Esophagus squamous epithelium (tissue), 5 donors: ENCODE measurements at regions not wholly inside any gene's neighbourhood (a gene's known extent, or its start where the extent isn't known, plus 50 kb on each side); places are given as distances from the start of the nearest gene placed in this dataset.

Experiments
- DNase-seq: peaks from one replicate; lab custom pipeline; 2025; lab: John Stamatoyannopoulos, UW
- H3K27ac ChIP-seq, 4 donors: fragments of 200-600 bp; sonication (generic); one replicate each; pipeline ENCODE4 v1.5.1; 2016 to 2019; ENCODE audit warnings: mild to moderate bottlenecking in 1 of 4
- H3K27me3 ChIP-seq, 4 donors: fragments of 200-600 bp; sonication (generic); 1 replicate in 3 of 4; 2 replicates in 1 of 4; pipeline versions ENCODE4 v1.5.1 to v1.6.0; 2017 to 2021; ENCODE audit warnings: antibody characterized with exemption in 1 of 4
- H3K36me3 ChIP-seq, 3 donors: fragments of 200-600 bp; sonication (generic); one replicate each; pipeline ENCODE4 v1.5.1; 2016 to 2019
- H3K4me1 ChIP-seq, 3 donors: fragments of 200-600 bp; sonication (generic); one replicate each; pipeline ENCODE4 v1.5.1; 2017 to 2019
- H3K4me3 ChIP-seq, 4 donors: fragments of 200-600 bp; sonication (generic); 1 replicate in 3 of 4; 2 replicates in 1 of 4; pipeline ENCODE4 v1.5.1; 2016 to 2019; ENCODE audit warnings: mild to moderate bottlenecking in 2 of 4, moderate library complexity in 1 of 4
- H3K9me3 ChIP-seq, 3 donors: fragments of 200-600 bp; sonication (generic); one replicate each; pipeline ENCODE4 v1.5.1; 2016 to 2019
- POLR2A ChIP-seq, 4 donors: fragments of 450-650 bp; IDR thresholded peaks; one replicate each; pipeline ENCODE4 v1.6.1; 2017; ENCODE audit warnings: antibody characterized with exemption in 4 of 4, mild to moderate bottlenecking in 4 of 4, moderate library complexity in 3 of 4
- WGBS, 2 donors: methylation state at CpG; one replicate each; pipeline ENCODE4 v1.1.5; 2018; 5-methylcytosine and 5-hydroxymethylcytosine counted together
- intact Hi-C: fragments of 100-400 bp; cut with DNase I; formaldehyde crosslinking; loops from one replicate; pipeline ENCODE4 v1.15.0; 2022
- TF ChIP-seq, protein P1 (sequence below), 6 experiments: fragments of 450-650 bp in 4 of 6; fragments of 200-600 bp in 2 of 6; sonication (generic) in 2 of 6; IDR thresholded peaks; one replicate each; pipeline ENCODE4 v1.5.1; 2016 to 2019; ENCODE audit warnings: antibody characterized with exemption in 6 of 6, mild to moderate bottlenecking in 4 of 6, moderate library complexity in 4 of 6
- donor health status: DM: yes; HTN: yes; CAD: no.

DNA sequence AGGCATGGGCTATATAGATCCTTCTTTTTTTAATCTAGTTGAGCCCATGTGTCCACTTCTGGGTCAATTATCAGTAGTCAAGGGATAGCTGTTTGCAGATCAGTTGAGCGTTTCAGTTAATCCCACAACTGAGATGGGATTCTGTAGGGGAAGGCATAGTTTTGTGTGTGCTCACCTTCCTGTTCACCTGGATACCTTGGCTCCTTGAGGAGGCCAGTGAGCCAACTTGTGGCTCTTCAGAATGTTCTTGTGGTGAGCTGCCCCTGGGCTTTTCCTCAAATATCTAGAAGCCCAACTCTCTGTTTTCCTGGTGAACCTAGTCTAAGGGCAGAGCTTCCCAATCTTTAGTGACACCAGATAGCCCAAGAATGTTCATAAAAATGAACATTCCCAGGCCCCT lies 302.9 kb upstream of the TBX3 start:
- intact Hi-C loops, result no loop called here
- H3K36me3 ChIP-seq, result no peaks in the 10 kb centered on the region
- TF ChIP-seq POLR2A (IDR thresholded peaks at IDR 0.05), result no peak
- TF ChIP-seq, protein P1, sequence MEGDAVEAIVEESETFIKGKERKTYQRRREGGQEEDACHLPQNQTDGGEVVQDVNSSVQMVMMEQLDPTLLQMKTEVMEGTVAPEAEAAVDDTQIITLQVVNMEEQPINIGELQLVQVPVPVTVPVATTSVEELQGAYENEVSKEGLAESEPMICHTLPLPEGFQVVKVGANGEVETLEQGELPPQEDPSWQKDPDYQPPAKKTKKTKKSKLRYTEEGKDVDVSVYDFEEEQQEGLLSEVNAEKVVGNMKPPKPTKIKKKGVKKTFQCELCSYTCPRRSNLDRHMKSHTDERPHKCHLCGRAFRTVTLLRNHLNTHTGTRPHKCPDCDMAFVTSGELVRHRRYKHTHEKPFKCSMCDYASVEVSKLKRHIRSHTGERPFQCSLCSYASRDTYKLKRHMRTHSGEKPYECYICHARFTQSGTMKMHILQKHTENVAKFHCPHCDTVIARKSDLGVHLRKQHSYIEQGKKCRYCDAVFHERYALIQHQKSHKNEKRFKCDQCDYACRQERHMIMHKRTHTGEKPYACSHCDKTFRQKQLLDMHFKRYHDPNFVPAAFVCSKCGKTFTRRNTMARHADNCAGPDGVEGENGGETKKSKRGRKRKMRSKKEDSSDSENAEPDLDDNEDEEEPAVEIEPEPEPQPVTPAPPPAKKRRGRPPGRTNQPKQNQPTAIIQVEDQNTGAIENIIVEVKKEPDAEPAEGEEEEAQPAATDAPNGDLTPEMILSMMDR (IDR thresholded peaks at IDR 0.05), result no peak
- no peaks in the 10 kb centered on the region for H3K9me3 ChIP-seq
- 60 to 80% methylated on average over 1 of the region's 1 CpG for WGBS, 2 donors
- H3K4me3 ChIP-seq, result no peak overlapping the region
- peaks cover 0 to 7% (median 0%) of the 10 kb centered on the region in 3 donors for H3K4me1 ChIP-seq
- no peaks in the 10 kb centered on the region for H3K27me3 ChIP-seq
- H3K27ac ChIP-seq, result no peak overlapping the region
- DNase-seq, result no peak

DNA sequence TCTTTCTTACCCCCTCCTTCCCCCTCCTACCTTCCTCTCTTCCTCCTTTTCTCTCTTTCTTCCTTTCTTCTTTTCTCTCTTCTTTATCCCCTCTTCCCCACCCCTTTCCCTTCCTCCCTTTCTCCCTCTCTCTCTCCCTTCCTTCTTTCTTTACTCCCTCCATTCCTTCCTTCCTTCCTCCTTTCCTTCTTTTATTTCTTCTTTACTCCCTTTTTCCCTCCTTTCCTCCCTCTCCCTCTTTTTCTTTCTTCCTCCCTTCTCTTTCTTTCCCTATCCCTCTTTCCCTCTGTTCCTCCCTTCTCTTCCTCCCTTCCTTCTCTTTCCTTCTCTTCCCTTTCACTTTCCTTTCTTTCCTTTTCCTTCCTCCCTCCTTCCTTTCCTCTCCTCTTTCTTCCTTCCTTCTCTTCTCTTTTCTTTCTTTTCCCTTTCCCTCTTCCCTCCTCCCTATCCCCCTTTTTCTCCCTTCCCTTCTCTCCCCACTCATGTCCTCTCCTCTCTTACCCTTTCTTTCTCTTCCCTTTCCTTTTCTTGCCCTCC lies 302.3 kb upstream of the TBX3 start:
- intact Hi-C loops, result no loop called here
- H3K9me3 ChIP-seq, result no peaks in the 10 kb centered on the region

DNA sequence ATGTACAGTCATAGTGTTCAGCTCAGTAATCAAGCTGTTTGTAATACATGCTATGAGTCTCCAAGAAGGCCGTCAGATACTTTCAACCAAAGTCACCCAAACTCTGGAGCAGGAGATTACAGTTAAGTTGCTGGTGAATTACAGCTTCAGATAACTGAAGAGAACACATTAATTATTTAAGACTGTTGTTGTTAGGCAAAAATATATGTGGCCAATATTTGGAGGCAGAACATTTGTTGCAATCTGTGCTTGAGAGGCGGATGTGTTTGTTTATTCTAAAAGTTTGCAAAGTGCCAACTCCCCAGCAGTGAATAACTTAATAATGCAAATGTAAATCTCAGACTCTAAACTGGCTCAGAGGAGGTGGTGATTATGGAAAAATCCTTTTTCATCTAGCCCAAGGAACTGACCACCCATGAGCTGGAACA lies 300.7 kb upstream of the TBX3 start:
- no peak overlapping the region for H3K27ac ChIP-seq
- no peaks in the 10 kb centered on the region for H3K9me3 ChIP-seq
- DNase-seq, result no peak
- intact Hi-C loops, result no loop called here
- peaks cover 0 to 7% (median 0%) of the 10 kb centered on the region in 3 donors for H3K4me1 ChIP-seq
- no peaks in the 10 kb centered on the region for H3K27me3 ChIP-seq
- no peak overlapping the region for H3K4me3 ChIP-seq
- WGBS, 2 donors, result 77% methylated on average over 2 of the region's 2 CpGs
- H3K36me3 ChIP-seq, result no peaks in the 10 kb centered on the region
- TF ChIP-seq, protein P1 (IDR thresholded peaks at IDR 0.05), result no peak
- TF ChIP-seq POLR2A (IDR thresholded peaks at IDR 0.05), result no peak

More for the DNA sequence above, 302.3 kb upstream of the TBX3 start:
- TF ChIP-seq, protein P1 (IDR thresholded peaks at IDR 0.05), result no peak
- TF ChIP-seq POLR2A (IDR thresholded peaks at IDR 0.05), result no peak
- Histone ChIP-seq H3K4me3 (no peak overlapping the region), H3K36me3 (no peaks in the 10 kb centered on the region), H3K27ac (no peak overlapping the region), H3K27me3 (no peaks in the 10 kb centered on the region), H3K4me1 (peaks cover 0 to 7% (median 0%) of the 10 kb centered on the region in 3 donors)
- DNase-seq, result no peak

DNA sequence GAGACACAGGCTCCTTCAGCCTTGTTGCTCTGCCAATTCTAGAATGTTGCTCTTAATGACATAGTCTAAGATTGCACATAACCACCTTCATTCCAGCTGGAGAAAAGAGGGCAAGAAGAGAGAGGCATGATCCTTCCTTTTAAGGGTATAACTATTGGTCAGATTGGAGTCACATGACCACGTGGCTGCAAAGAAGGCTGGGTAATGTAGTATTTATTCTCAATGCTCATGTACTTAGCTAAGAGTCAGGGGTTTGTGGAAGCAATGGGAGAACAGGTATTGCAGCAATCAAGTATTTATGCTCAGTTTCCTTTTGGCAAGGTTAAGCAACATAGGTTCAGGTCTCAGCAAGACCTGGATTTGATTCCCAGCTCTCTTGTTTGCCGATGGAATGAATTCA lies 298.8 kb upstream of the TBX3 start:
- Histone ChIP-seq H3K27ac (no peak overlapping the region), H3K27me3 (no peaks in the 10 kb centered on the region), H3K4me1 (peaks cover 0 to 7% (median 0%) of the 10 kb centered on the region in 3 donors), H3K36me3 (no peaks in the 10 kb centered on the region), H3K9me3 (no peaks in the 10 kb centered on the region), H3K4me3 (no peak overlapping the region)
- 14 to 42% methylated on average over 2 of the region's 2 CpGs for whole genome bisulfite sequencing, 2 donors
- intact Hi-C loops, result no loop called here
- TF ChIP-seq POLR2A (IDR thresholded peaks at IDR 0.05), result no peak
- TF ChIP-seq, protein P1 (IDR thresholded peaks at IDR 0.05), result no peak
- DNase-seq, result no peak

DNA sequence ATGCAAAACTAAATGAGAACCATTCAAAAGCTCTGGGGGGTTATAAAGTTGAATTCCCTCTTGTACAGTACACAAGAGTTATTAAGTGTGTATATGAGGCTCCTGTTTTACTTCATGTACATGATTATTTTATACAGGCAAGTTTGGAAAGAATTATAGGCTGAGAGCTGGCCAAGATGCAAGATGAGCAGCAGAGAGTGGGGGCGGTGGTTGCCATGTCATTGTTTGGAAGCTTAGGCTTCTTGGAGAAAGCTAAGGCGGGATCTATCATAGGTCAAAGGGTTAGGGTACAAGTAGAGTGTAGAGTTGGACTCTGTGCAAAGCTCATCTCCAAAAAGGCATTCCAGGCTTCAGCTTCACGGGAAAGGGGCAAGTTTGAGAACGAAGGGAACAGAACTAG lies 297.1 kb upstream of the TBX3 start:
- Histone ChIP-seq H3K27me3 (no peaks in the 10 kb centered on the region), H3K9me3 (no peaks in the 10 kb centered on the region), H3K4me3 (no peak overlapping the region), H3K36me3 (no peaks in the 10 kb centered on the region), H3K4me1 (peaks cover 0 to 7% (median 0%) of the 10 kb centered on the region in 3 donors), H3K27ac (no peak overlapping the region)
- 56 to 59% methylated on average over 4 of the region's 4 CpGs for WGBS, 2 donors
- no peak for DNase-seq
- TF ChIP-seq, protein P1 (IDR thresholded peaks at IDR 0.05), result no peak
- no peak for TF ChIP-seq POLR2A (IDR thresholded peaks at IDR 0.05)
- intact Hi-C loops, result no loop called here
